ENCODE measurements at regions not wholly inside any gene's neighbourhood (a gene's known extent, or its start where the extent isn't known, plus 50 kb on each side); places are given as distances from the start of the nearest gene placed in this dataset.

GRCh38 chr7:115191526-115191925 is 269.6 kb downstream of the MDFIC start:
- TF ChIP-seq ARNTL (CRISPR knock-in tag; IDR thresholded peaks at IDR 0.05; ENCODE audit: borderline replicate concordance, low read depth) (no peak), POU6F1 (CRISPR knock-in tag; IDR thresholded peaks at IDR 0.05; ENCODE audit: borderline replicate concordance, low read depth) (no peak), ISL1 (CRISPR knock-in tag; IDR thresholded peaks at IDR 0.05) (no peak), TSHZ2 (CRISPR knock-in tag; IDR thresholded peaks at IDR 0.05) (no peak), OSR1 (CRISPR knock-in tag; IDR thresholded peaks at IDR 0.05) (no peak), TCF4 (CRISPR knock-in tag; IDR thresholded peaks at IDR 0.05; ENCODE audit: borderline replicate concordance) (no peak), ZFP30 (CRISPR knock-in tag; IDR thresholded peaks at IDR 0.05) (no peak), BACH2 (CRISPR knock-in tag; IDR thresholded peaks at IDR 0.05; ENCODE audit: borderline replicate concordance) (no peak), ESRRG (CRISPR knock-in tag; IDR thresholded peaks at IDR 0.05) (no peak)
- TF ChIP-seq, protein P1, sequence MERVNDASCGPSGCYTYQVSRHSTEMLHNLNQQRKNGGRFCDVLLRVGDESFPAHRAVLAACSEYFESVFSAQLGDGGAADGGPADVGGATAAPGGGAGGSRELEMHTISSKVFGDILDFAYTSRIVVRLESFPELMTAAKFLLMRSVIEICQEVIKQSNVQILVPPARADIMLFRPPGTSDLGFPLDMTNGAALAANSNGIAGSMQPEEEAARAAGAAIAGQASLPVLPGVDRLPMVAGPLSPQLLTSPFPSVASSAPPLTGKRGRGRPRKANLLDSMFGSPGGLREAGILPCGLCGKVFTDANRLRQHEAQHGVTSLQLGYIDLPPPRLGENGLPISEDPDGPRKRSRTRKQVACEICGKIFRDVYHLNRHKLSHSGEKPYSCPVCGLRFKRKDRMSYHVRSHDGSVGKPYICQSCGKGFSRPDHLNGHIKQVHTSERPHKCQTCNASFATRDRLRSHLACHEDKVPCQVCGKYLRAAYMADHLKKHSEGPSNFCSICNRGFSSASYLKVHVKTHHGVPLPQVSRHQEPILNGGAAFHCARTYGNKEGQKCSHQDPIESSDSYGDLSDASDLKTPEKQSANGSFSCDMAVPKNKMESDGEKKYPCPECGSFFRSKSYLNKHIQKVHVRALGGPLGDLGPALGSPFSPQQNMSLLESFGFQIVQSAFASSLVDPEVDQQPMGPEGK (CRISPR knock-in tag; IDR thresholded peaks at IDR 0.05; ENCODE audit: borderline replicate concordance) = no peak
- TF ChIP-seq, protein P2, sequence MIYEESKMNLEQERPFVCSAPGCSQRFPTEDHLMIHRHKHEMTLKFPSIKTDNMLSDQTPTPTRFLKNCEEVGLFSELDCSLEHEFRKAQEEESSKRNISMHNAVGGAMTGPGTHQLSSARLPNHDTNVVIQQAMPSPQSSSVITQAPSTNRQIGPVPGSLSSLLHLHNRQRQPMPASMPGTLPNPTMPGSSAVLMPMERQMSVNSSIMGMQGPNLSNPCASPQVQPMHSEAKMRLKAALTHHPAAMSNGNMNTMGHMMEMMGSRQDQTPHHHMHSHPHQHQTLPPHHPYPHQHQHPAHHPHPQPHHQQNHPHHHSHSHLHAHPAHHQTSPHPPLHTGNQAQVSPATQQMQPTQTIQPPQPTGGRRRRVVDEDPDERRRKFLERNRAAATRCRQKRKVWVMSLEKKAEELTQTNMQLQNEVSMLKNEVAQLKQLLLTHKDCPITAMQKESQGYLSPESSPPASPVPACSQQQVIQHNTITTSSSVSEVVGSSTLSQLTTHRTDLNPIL (CRISPR knock-in tag; IDR thresholded peaks at IDR 0.05; ENCODE audit: low read depth) = no peak

Data from SK-N-SH treated with all-trans-retinoic acid at 6 μM for 48 hours (cell line).